GM12874 (cell line): ENCODE measurements at regions not wholly inside any gene's neighbourhood (a gene's known extent, or its start where the extent isn't known, plus 50 kb on each side); places are given as distances from the start of the nearest gene placed in this dataset.

Experiments used
- TF ChIP-seq, protein P1 (sequence below): IDR thresholded peaks from 2 replicates; pipeline ENCODE4 v1.5.1; 2011; ENCODE audit warnings: low read depth, mild to moderate bottlenecking, control low read depth, low read length, moderate library complexity; ENCODE audit not compliant: insufficient read depth

DNA sequence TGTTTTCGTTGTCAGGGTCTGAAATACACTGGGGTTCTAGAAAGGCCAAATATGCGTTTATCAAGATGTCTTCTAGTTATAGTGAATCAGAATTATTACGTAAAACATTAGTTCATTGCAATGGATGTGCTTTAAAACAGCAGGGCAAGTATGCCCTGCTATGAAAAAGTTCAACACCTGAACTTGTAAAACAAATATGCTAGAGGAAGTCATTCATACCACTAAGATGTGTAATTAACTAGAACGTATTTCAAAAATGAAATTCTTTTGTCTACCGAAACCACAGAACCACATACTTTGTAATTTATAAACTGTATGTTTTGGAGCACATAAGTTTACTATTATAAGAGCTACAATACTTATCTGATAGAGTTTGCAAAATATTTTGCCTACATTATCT is 266.2 kb downstream of the KCTD12 start:
- TF ChIP-seq, protein P1, sequence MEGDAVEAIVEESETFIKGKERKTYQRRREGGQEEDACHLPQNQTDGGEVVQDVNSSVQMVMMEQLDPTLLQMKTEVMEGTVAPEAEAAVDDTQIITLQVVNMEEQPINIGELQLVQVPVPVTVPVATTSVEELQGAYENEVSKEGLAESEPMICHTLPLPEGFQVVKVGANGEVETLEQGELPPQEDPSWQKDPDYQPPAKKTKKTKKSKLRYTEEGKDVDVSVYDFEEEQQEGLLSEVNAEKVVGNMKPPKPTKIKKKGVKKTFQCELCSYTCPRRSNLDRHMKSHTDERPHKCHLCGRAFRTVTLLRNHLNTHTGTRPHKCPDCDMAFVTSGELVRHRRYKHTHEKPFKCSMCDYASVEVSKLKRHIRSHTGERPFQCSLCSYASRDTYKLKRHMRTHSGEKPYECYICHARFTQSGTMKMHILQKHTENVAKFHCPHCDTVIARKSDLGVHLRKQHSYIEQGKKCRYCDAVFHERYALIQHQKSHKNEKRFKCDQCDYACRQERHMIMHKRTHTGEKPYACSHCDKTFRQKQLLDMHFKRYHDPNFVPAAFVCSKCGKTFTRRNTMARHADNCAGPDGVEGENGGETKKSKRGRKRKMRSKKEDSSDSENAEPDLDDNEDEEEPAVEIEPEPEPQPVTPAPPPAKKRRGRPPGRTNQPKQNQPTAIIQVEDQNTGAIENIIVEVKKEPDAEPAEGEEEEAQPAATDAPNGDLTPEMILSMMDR, result no peak

DNA sequence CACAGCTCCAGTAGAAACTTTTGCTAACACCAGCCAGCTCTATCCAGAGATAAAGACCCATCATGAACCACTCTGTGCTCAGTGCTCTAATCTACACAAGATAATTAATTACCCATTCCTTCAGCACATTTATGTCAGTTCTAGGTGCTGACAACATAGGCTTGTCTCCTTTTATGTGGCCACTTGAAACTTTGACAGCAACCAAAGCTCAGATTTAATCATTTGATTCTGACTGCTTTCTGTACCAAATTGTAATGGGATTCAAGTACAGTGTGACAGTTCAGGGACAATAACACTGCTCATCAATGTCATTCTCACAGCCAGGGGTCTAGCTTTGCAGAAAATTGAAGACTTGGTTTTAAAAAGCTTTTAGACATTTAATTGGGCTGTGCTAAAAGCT is 266.6 kb downstream of the KCTD12 start:
- TF ChIP-seq, protein P1, result no peak

DNA sequence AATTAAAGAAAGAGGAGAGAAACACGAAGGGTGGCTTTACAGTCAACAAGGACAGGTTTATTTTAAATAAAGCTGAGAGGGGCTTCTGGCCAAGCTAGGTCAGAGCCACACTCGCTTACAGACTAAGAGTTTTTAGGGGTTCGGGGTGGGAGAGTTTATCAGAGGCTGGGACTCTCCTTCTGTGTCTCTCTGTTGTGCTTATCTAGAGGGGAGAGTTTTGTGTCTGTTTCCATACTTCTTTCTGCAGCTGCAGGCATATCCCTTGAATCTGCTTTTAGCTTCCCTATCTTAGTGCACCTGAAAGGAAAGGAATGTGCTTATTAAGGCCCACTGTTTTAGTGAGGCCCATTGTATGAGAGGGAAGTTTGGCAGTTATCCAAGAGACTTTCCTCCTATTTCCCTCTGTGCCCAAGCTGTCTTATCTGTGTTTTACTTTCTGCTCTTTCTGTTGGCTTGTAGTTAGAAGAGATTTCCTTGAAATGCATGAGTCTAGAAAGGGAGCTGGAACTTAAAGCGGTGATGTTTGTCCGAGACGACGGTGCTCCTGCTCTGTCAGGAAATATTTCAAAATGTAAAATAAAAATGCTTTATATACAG is 275.3 kb downstream of the KCTD12 start:
- TF ChIP-seq, protein P1, result no peak

DNA sequence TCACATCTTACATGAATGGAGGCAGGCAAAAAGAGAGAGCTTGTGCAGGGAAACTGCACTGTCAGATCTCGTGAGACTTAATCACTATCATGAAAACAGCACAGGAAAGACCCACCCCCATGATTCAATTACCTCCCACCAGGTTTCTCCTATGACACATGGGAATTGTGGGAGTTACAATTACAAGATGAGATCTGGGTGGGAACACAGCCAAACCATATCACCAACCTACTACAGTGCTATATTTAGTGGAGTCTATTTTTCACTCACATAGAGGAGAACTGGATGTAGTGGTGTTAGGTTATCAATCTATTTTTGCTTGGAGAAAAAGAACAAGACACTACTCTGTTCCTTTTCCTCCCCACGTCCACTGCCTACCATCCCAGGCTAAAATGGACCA is 276.6 kb downstream of the KCTD12 start:
- TF ChIP-seq, protein P1, result no peak

DNA sequence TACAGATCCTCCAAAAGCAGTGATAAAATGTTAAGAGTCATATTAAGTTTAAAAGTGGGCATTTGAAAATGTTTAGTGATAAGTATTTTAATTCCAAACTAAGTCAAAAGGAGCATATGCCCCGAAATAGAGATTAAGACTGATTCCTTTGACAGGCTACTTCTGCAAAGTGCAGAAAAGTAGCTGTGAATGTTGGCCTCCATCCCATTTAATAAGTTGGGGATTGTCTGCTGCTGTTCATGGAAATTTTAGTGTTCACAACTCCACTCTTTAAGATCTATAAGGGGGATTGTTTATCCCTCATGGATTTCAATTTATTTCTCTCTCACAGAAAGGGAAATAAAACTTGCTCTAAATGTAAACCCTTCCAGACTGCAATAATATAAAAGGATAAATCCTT is 278.3 kb downstream of the KCTD12 start:
- TF ChIP-seq, protein P1, result no peak

DNA sequence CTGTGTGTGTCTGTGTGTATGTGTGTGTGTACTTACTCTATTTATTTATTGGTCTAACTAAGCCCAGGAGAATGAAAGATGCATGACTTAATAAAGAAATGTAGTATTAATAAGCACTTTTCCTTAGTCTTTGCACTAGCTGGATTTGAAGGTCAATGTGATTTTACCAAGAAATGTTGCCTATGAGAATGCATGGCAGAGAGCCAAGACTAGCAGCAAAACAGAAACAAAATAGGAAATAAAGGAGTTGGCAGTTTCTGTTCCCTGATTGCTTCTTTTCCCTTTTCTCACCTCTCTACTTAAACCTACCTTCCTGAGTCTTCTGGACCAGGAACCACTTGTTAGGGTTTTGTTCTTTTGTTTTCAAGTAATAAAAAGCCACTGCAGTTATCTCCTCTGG is 286.1 kb downstream of the KCTD12 start:
- TF ChIP-seq, protein P1, result no peak

DNA sequence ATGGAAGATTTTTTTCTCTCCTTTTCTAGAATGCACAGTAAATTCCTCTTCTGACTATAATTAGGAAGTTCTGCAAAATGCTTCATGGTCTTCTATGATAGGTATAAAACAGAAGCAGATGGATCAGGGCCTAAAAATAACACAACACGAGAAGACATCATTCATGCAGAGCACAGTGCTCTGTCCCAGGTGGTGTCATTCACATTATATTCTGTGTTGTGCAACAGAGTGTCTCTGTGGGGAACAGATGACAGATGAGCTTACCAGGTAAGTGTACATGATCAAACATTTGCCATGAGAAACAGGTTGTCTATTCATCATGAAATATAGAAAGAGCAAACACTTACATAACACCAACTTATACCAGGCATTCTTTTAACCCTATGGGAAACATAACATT is 288.3 kb downstream of the KCTD12 start:
- TF ChIP-seq, protein P1, result no peak
